Left renal cortex interstitium (tissue), 4 donors: ENCODE measurements at regions not wholly inside any gene's neighbourhood (a gene's known extent, or its start where the extent isn't known, plus 50 kb on each side); places are given as distances from the start of the nearest gene placed in this dataset.
"Not testable (repeated sequence)": the region's sequence is repeated elsewhere in the genome, so short reads cannot be mapped to it uniquely, and the experiment has no call there.

Experiments
- DNase-seq, 4 donors: peaks; one replicate each; pipeline ENCODE4 v3.0.0-alpha.2; 2013; ENCODE audit warnings: low read depth in 4 of 4, low spot score in 2 of 4, missing footprints in 1 of 4

DNA sequence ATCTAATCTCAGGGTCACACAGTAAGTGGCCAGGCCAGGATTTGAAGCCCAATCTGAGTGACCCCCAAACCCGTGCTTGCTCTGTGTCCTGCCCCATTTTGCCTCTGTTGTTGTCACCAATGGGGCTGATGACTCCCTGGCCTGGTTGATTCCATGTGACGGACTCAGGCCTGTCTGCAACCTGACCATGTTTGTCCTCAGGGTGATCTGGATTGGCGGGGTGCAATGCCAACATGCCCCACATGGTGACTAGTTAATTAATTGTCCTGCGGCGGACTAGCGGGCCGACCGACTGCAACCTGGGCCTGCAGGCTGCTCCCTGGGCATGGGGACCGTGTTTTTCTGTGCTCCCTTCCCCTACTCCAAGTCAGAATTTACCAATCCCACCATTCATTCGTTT, 256.3 kb downstream of the MATN1 start:
- DNase-seq = no peak

DNA sequence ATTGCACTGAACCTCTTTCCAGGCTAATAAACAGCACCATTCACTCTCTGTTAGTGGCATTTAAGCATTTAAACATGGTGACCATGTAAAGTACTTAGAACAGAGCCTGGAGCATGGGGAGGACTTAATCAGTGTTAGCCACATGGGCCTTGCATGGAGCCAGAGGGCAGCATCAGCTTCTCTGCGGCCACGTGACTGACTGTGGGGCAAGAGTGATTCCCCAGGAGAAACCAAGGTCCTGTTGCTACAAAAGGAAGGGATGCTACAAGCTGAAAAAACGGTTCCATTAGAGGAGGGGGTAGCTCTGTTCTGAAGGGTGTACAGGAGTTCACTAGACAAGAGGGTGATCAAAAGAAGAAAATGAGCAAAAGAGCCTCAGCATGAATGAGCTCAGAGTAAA, 256.8 kb downstream of the MATN1 start:
- DNase-seq = no peak

DNA sequence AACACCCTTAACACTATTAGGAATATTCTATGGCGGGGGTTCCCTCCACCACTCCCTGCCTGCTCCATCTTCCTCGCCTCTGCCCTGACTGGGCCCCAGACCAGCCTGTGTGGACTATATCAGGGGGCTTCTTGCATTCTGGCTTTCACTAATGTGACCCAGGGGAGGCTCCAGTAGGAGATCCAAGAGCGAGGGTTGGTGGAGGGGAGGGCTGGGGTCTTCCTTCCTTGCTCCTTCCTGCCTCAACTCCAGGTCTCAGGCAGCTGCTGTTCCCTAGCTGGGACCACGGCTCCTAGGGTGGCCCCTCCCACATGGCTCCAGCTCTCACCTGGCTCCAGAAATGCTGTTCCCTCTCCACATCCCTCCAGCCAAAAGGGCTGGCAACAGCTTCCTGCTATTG, 257.4 kb downstream of the MATN1 start:
- DNase-seq = no peak

DNA sequence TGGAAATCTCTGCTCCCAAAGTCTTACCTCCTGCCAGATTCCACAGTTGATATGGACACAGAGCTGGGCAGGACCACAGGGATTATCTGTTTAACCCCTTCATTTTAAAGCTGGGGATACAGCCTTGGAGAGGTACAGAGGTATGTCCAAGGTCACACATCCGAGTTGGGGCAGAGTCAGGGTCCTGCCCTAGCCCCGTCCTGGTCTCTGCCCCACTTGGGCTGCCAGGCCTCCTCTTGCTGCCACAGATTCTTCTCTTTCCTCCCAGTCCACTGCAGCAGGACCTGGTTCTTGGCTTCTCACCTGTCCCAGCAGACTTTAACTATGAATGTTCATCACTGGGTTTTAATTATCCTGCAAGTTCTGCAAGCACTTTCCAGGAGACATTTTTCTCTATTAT, 258.3 kb downstream of the MATN1 start:
- DNase-seq = no peak

DNA sequence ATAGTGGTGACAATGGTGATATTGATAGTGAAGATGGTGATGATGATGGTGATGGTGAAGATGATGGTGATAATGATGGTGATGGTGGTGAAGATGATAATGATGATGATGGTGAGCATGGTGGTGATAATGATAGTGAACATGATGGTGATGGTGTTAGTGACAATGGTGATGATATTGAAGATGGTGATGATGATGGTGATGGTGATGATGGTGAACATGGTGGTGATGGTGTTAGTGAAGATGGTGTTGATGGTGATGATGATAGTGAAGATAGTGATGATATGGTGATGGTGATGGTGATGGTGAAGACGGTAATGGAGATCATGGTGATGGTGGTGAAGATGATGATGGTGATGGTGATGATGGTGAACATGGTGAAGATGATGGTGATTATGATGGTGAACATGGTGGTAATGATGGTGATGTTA, 259.2 kb downstream of the MATN1 start:
- DNase-seq = no peak

DNA sequence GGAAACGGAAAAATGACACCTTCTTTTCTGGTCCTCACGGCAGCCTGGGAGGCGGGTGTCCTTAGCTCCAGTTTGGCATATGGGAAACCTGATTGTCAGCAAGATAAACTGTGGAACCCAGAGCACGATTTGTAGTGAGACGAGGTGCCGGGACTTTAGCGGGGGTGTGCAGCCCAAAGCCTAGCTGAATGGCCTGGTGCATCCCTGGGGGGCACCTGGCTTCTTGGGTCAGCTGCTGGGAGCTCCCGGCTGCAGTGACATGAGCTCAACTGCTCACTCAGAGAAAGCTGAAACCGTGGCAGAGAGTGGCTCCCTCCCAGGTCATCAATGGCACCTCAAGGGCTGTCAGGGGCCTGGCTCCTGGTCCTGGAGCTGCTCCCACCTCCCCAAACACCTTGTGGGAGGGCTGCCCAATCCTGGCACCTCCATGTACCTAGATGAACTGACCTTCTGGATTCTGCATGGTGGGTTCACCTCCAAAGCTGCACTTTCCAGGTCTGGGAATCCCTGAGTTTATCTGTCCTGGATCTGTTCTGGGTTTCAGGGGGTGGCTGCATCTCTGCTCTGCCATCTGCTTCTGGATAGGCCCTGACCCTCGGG, 260.5 kb downstream of the MATN1 start:
- DNase-seq = no peak

DNA sequence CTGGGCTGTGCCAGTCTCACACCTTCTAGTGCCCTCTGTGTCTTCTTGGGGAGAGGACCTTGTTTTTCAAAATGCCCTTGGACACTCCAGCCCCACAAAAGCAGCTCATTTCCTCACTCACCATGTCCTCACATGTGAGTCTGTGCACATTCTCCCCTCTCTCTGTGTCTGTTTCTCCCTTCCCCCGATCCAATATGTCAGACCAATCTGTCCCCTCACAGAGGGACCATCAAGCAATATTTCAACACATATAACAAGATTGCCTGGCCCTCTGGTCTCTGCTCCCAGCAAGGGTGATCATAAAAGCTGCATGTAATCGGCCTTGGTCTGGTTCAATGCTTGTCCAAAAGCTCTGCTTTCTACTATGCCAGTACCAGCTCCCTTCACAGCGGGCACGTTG, 261.2 kb downstream of the MATN1 start:
- no peak for DNase-seq

DNA sequence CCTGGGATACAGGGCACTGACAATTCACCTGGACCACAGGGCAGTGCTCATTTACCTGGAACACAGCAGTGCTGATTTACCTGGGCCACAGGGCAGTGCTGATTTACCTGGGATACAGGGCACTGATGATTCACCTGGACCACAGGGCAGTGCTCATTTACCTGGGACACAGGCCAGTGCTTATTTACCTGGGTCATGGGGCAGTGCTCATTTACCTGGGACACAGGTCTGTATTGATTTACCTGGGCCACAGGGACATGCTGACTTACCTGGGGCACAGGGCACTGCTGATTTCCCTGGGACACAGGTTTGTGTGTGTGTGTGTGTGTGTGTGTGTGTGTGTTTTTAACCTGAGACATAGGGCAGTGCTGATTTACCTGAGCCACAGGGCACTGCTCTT, 261.7 kb downstream of the MATN1 start:
- DNase-seq = no peak

DNA sequence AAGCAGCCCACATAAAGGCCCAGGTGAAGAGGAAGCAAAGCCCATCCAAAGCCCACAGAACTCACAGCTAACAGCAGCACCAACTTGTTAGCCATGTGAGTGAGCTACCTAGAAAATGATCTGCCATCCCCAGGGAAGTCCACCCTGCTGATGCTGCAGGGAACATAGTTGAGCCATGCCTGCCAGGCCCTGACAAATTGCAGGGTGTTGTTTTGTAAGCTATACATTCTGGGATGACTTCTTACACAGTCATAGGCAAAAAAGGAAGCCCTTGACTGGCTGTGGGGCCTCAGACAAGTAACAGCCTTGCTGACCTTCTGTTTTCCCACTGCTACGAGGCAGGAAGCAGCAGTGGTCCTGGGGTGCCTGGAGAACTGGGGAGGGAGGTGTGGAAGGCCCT, 262.7 kb downstream of the MATN1 start:
- no peak for DNase-seq

DNA sequence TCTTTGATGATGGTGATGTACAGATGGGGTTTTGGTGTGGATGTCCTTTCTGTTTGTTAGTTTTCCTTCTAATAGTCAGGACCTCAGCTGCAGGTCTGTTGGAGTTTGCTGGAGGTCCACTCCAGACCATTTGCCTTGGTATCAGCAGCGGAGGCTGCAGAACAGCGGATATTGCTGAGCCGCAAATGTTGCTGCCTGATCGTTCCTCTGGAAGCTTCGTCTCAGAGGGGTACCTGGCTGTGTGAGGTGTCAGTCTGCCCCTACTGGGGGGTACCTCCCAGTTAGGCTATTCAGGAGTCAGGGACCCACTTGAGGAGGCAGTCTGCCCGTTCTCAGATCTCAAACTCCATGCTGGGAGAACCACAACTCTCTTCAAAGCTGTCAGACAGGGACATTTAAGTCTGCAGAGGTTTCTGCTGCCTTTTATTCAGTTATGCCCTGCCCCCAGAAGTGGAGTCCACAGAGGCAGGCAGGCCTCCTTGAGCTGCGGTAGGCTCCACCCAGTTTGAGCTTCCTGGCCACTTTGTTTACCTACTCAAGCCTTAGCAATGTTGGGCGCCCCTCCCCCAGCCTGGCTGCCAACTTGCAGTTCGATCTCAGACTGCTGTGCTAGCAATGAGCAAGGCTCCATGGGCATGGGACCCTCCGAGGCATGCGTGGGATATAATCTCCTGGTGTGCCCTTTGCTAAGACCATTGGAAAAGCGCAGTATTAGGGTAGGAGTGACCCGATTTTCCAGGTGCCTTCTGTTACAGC, 264.5 kb downstream of the MATN1 start:
- DNase-seq = not testable (repeated sequence)

DNA sequence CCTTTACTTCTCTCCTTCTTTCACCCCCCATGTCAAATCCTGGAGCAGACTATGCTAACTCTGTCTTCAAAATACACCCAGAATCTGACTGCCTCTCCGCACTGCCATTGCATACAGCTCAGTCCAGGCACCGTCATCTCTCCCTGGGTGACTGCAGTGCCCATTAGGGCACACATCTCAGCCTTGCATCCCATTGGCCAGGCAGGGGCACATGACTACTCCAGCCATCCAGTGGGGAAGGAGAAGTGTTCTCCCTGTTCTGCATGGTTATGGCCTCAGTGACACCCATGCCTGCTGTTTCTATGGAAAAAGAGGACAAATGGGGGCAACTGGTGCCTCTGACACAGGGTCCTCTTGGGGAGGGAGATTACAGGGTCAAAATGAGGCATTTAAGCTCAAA, 270.5 kb downstream of the MATN1 start:
- no peak for DNase-seq

DNA sequence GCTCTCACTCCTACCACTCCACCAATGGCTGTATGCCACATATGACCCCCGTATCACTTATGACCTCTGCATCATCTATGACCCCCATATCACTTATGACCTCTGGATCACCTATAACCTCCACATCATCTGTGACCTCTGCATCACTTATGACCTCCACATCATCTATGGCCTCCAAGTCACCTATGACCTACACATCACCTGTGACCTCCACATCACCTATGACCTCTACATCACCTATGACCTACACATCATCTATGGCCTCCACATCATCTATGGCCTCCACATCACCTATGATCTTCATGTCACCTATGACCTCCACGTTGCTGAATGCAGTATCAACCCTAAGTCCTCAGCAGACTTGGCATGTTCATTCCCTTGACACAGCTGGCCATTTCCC, 271.2 kb downstream of the MATN1 start:
- DNase-seq = no peak

DNA sequence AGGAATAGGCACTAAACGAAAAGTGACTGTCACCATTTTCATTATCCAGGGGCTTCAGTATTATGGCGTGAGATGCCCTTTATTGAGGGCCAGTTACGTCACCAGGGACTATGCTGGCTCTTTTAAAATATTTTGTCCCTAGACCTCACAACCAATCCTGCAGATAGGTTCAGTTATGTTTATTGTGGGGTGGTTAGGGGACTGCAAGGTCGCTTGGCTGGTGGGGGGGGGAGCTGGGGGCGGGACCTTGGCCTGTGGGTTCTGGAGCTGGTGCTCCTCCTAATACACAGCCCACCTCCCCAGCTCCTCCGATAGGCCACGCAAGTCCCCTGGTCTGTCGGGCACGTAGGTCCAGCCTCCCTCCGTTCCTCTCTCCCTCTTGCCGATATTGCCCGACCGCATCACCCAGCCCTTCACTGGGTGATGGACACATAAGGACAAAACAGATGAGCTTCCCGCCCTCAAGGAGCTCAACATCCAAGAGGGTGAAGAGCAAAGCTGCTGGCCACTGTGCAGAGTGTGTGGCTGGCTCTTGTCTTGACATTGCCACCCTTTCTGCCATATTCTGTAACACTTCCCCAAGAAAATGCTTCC, 271.8 kb downstream of the MATN1 start:
- no peak for DNase-seq

DNA sequence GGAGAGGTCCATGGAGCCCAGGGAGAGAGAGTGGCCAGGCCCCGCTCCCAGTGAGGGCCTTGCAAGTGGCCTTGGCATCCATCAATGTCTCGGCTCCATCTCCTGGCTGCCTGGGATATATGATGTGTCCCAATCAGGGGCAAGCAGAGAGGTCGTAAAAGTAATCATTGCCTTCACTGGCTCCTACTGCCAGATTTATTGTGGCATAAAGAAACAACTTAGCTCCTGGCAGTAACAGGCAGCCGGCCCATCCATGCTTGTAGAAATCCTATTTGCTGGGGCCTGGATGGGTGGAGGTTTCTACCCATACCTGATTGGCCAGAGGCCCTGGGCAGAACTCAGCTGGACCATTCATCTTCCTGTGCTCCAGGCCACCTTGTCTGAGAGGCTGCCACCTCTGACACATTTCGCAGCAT, 272.6 kb downstream of the MATN1 start:
- DNase-seq = peak in 1 of 4 donors; percentile 19

DNA sequence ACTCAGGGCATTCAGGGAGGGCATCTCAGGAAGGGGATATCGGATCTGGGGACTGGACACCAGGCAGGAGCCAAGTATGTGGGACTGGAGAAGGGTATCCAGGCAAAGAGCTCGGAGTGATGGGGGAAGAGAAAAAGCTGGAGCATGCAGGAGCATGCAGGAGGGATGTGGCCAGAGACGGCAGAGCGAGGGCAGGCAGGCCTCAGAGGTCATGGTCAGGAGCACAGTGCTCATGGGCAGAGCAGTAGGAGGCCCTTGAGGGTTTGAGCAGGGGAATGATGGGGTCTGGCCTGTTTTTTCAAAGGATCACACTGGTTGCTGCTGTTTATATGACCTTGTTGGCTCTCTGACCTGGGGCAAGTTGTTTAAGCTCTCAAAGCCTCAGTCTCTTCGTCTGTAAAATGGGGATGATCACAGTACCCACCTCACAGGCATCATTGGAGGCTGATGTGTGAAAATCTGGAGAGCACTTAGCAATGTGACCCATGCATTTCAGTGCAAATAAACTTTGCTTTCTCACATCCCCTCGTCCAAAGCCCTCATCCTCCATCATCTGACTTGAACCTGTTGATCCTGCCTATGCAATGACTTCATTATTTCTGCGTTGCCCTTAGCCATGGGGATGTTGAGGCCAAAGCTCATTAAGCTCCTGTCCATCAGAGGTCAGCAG, 273.1 kb downstream of the MATN1 start:
- no peak for DNase-seq

DNA sequence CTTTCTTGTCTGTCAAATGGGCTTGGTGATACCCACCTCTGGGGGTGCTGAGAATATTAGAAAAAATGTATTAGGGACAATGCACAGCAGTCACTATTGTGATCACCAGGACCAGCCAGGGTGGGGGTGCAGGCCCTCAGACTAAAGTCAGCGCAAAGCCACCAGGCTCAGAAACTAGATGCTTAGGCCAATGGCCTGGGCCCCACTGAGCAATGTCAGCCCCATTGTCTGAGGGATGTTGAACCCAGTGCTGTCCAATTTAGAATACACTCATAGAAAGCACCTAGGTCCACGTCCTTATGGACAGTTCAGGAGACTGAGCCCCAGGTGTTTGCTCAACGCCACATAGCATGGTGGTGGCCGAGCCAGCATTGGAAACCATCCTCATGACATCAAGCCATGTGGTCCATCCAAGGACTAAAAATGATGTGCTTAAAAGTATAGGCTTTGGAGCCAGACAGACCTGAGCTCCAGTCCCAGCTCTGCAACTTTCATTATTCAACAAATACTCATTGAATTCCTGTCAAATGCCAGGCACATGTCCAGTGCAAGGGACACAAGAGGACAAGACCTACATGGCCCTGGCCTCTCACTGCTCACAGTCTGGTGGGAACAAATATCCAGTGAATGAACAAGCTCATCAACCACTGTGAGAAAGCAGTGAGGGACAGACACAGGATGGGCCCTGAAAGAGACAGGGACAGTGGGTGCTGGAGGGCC, 273.8 kb downstream of the MATN1 start:
- DNase-seq = no peak

DNA sequence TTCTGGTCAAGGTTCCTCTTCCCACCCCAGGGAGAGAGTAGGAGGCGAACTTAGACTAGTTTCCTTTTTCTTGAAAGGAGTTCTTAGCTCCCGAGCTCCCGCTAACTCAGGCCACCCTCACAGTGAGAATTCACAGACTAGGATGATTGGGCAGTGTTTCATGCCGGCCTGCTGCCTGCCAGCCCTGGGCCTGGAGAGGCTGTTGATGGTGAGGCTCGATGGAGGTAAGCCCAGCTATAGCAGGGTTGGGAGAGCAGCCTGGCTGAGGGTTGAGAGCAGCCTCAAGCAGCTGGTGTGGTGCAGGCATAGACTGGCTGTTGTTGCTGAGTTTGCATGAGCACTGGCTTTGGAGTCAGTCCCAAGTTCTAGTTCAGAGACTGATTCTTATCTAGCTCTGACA, 274.4 kb downstream of the MATN1 start:
- no peak for DNase-seq

DNA sequence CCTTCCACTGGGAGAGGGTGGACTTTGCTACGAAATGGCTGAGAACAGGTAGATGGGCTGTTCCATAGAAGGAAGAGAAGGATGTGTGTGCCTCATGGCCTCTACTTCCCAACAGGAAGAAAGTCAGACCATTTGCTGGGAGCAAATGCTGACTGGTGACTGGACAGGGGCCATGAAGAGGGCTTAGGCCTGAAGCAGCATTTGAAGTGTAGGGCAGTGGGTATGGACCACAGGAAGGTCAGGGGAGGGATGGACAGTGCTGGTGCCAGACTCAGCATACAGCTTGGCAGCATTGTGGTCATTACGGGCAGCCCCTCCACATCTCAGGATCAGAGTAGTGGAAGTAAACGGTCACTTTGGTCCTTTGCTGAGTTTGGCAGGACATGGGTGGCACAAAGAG, 275.7 kb downstream of the MATN1 start:
- no peak for DNase-seq

DNA sequence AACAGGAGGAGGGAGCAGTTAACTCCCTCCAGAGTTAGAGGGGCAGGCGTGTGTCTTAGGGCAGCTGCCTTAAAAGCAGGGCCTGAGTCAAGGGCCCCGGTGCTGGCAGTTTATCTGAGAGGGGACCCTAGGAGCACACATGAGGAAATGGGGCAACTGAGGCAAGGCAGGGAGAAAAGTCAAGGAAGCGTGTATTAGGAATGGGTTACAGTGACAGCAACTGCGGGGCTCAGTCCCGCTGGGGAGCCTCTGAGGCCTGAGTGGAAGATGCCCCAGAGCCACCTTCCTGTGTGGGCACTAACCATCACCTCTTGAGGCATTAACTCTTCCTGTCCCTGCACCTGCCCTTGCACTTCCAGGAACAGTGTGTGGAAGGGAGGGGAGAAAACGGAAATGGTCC, 276.3 kb downstream of the MATN1 start:
- no peak for DNase-seq

DNA sequence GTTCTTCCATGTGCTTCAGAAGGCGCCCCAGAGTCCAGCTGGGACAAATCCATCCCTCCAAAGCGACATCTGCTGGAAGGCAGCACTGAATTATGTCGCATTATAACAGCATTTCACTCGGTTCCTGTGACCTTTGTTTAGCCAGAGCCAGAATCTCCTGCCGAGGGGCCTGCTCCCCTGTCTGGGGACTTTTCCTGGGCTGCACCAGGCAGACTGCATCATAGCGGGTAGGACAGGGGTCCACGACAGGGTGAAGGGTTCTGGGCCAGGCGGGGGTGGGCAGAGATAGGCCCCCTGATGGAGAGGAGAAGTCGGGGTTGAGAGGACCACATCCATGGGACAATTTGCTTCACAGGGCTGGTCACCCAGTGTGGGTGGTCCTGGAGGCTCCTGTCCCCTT, 276.9 kb downstream of the MATN1 start:
- no peak for DNase-seq

DNA sequence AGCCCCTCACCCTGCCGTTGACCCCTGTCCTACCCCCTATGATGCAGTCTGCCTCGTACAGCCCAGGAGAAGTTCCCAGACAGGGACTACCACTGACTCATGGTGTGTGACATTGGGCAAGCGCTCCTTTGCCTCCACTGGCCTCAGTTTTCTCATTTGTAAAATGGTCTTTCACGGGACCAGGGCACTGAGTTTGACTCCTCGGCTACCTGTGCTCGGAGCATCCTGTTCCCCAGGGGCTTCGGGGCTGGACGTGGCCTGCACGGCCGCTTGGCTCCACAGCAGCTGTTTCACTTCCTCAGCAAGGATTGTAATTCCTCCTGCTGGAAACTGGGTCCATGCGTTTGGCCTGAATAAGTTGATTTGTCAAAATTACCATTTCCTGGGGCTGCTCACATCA, 277.3 kb downstream of the MATN1 start:
- no peak for DNase-seq
